ENCODE measurements at regions not wholly inside any gene's neighbourhood (a gene's known extent, or its start where the extent isn't known, plus 50 kb on each side); places are given as distances from the start of the nearest gene placed in this dataset.

DNA sequence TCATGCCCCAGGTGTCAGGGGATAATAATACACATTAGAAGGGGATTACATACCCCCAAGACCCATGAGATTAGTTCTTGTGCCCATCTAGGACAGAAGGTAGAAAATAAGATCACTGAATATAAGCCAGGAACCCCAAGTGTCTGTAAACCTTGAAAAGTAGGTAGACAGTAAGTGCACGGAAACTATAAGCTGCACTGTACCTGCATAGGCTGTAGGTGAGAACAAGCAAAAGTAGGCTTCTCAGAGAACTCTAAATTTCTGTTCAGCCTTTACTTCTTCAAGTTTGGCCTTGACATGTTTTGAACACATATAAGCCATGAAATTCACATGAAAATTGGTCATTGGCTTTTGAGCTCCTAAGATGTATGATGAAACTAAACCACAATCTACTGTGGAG, 113.0 kb upstream of the FSIP2 start:
- H3K4me3 ChIP-seq (replicated peaks; ENCODE audit: low read depth, low read length) = no peak overlapping the region
- DNase-seq (ENCODE audit: extremely low read depth, low read depth) = no peak
- TF ChIP-seq CTCF (IDR thresholded peaks at IDR 0.05; ENCODE audit: low read depth, low read length, missing control alignments) = no peak

- no peak for TF ChIP-seq CTCF (IDR thresholded peaks at IDR 0.05; ENCODE audit: low read depth, low read length, missing control alignments)
- DNase-seq (ENCODE audit: extremely low read depth, low read depth) = no peak
- H3K4me3 ChIP-seq (replicated peaks; ENCODE audit: low read depth, low read length) = no peak overlapping the region
Observed at GRCh38 chr2:185628985-185629384, 109.6 kb upstream of the FSIP2 start.

DNA sequence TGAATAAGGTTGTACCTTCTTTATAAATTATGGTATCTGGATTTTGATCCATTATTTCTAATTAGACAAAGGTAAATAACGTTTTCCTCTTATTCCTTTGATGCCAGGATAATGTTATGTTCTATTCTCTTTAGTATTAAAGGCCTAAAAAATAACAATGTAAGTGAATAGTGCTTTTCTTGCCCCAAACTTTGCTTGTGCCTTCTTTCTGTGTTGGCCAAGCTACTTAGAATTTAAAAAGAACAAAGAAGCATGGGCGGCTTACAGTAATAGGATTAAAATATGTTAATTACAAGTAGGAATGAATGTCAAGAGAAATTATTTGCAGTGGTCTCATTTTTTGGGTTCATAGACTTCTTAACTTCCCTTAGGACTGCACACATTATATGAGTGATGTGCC, 105.0 kb upstream of the FSIP2 start:
- no peak for DNase-seq (ENCODE audit: extremely low read depth, low read depth)
- TF ChIP-seq CTCF (IDR thresholded peaks at IDR 0.05; ENCODE audit: low read depth, low read length, missing control alignments) = no peak
- no peak overlapping the region for H3K4me3 ChIP-seq (replicated peaks; ENCODE audit: low read depth, low read length)

- TF ChIP-seq CTCF (IDR thresholded peaks at IDR 0.05; ENCODE audit: low read depth, low read length, missing control alignments) = no peak
- no peak overlapping the region for H3K4me3 ChIP-seq (replicated peaks; ENCODE audit: low read depth, low read length)
- DNase-seq (ENCODE audit: extremely low read depth, low read depth) = no peak
Observed at GRCh38 chr2:185638771-185639170, 99.8 kb upstream of the FSIP2 start.

DNA sequence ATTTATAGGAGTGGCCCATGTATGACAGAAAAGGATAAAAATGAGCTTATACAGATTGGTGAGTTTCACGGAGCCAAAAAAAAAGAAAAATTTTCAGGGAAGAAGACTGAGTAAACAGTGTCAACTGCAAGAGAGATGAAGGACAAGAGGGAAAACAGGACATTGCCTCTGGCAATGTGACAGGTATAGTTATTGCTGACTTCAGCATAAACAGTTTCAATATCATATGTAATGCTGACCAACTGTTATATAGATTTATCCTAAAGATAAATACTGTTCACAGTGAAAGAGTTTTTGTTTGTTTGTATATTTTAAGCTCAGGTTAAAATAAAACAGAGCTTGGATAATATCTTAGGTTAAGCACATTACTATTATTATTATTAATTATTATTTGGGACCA, 98.0 kb upstream of the FSIP2 start:
- no peak overlapping the region for H3K4me3 ChIP-seq (replicated peaks; ENCODE audit: low read depth, low read length)
- no peak for TF ChIP-seq CTCF (IDR thresholded peaks at IDR 0.05; ENCODE audit: low read depth, low read length, missing control alignments)
- DNase-seq (ENCODE audit: extremely low read depth, low read depth) = no peak

- H3K4me3 ChIP-seq (replicated peaks; ENCODE audit: low read depth, low read length) = no peak overlapping the region
- no peak for DNase-seq (ENCODE audit: extremely low read depth, low read depth)
- no peak for TF ChIP-seq CTCF (IDR thresholded peaks at IDR 0.05; ENCODE audit: low read depth, low read length, missing control alignments)
Observed at GRCh38 chr2:185643434-185643833, 95.2 kb upstream of the FSIP2 start.

DNA sequence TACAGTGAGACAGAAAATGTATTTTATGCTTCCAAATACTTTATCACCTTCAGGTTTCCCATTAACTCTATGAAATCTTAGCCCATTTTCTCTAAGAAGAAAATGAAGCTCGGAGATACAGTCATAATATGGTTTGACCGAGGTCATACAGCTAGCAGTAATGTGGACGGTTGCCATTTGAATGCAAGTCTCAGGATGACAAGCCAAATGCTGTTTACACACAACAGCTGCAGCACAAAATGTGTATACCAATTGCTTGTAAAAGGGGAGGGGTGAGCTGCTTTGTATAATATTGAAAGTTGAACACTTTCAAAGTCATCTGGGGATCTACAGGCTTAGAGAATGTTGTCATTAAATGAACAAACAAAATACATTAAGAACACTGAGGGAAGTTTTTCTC, 93.8 kb upstream of the FSIP2 start:
- no peak for TF ChIP-seq CTCF (IDR thresholded peaks at IDR 0.05; ENCODE audit: low read depth, low read length, missing control alignments)
- no peak overlapping the region for H3K4me3 ChIP-seq (replicated peaks; ENCODE audit: low read depth, low read length)
- no peak for DNase-seq (ENCODE audit: extremely low read depth, low read depth)

All from HFF-Myc (cell line).